ENCODE measurements at regions not wholly inside any gene's neighbourhood (a gene's known extent, or its start where the extent isn't known, plus 50 kb on each side); places are given as distances from the start of the nearest gene placed in this dataset.
A peak's percentile ranks its signal among the peaks of the same experiment; 100 is the strongest.
"Not testable (repeated sequence)": the region's sequence is repeated elsewhere in the genome, so short reads cannot be mapped to it uniquely, and the experiment has no call there.

DNA sequence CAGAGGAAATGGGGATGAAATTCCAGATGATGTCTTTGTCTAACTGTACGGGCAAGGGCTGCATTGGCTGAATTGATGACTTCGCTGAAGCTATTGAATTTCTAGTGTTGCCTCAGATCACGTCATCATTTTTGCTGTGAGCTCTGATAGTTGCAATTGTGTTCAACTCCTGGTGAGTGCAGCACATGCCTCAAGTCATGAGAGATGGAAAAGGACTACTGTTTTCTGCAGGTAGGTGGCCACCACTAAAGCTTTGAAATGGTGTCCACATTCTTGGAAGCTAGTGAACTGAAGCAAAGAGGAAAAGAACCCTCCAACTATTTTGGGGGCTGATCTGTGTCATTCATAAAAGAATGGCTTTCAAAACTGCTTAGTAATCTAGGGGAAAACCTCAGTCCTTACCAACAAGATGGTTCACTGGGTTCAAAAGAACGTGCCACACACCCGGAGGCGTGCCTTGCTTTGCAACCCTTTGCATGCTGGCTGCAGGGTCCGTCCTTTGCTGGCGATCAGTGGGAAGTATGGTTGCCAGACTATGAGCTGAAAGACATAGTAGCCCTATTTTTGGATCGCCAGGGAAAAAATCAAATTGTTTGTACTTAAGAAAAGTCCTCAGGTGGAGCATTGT, 88.1 kb upstream of the STOX2 start:
- DNase-seq: no peak

DNA sequence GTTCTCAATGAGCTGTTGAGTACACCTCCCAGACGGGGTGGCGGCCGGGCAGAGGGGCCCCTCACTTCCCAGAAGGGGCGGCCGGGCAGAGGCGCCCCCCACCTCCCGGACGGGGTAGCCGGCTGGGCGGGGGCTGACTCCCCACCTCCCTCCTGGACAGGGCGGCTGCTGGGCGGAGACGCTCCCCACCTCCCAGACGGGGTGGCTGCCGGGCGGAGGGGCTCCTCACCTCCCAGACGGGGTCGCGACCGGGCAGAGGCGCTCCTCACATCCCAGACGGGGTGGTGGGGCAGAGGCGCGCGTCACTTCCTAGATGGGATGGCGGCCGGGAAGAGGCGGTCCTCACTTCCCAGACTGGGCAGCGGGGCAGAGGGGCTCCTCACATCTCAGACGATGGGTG, 86.5 kb upstream of the STOX2 start:
- DNase-seq: not testable (repeated sequence)

DNA sequence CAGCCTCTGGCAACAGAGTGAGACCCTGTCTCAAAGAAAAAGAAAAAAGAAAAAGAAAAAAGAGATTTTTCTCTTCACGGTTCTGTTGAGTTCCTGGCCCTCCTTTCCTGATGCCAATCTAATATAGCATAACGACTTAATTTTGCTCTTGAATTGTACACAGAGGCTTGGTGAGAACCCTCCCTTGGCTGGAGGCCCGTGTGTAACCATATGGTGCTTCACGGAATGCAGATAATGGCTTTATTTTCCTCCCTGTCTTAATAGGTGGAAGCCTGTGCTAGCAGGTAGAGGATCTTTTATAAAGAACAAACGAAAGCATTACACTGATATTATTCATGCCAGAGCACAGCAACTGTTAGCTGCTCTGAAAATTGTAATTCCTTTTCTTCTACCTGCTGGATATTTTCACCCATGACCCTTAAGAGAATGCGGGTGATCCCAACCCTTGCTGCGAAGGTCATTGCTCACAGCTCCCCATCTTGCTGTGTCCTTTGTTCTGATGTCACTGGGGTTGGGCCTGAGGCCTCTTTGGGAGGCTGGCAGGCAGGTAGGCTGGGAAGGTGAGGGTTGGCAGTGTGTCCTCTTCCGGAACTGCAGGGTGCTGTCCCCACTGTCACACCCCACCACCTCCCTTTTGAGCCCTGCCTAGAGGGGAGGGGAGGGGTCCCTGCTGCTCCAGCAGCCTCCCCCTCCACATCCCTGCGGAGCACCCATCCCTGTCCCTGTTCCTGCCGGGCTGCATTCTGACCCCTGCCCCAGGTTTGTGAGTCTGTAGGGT, 83.8 kb upstream of the STOX2 start:
- DNase-seq: no peak

DNA sequence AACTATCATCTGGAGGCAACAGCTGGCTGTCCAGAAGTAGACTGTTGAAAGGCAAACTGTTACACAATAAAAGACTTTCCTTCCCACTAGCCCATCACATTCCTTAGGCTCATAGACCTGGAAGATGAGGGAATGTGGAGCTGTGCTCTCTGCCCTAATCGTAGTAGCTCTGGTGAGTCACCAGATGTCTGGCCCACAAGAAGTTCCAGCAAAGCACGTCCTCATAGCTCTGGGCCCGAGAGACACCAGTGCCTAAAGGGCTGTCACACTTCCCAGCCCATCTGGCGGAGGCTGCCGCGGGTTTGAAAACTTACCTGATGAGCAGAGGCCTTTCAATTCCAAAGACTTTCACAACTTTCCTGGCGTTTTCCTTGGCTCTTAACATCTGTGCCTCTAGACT, 81.7 kb upstream of the STOX2 start:
- DNase-seq: peak; percentile 71

DNA sequence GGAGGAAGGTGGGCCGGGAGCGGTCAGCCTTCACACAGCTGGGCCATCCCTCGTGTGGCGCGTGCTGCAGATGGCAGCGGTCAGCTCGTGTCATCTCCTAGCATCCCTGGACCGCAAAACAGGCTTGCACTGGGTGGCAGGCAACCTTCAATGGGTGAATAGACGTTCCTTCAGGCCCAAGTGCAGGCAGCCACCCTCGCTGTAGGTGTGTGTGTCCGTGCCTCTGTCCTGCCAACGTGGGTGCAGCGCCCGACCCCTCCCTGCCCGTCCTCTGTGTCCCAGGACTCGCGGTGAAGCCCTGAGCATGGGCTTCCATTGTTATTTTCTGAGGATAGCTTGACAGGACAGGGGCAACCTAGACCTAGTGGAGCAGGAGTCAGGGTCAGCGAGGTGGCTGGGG, 79.8 kb upstream of the STOX2 start:
- no peak for DNase-seq

DNA sequence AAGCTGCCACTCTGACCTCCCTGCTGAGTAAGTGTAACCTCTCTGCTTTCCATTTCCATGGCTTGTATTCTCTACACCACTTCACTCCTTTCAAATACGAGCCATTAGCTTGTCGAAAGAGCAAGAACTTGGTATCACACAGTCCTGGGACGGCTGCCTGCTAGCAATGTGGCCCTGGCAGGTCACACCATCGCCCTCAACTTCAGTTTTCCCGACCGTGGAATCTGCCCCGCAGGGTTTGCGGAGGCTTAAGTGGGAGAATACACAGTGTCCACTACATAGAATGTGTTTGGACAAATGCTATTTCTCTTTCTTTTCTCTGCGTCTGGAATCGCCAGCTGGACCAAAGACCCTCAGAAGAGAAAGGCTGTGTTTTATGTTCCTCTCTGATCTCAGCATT, 78.6 kb upstream of the STOX2 start:
- no peak for DNase-seq

DNA sequence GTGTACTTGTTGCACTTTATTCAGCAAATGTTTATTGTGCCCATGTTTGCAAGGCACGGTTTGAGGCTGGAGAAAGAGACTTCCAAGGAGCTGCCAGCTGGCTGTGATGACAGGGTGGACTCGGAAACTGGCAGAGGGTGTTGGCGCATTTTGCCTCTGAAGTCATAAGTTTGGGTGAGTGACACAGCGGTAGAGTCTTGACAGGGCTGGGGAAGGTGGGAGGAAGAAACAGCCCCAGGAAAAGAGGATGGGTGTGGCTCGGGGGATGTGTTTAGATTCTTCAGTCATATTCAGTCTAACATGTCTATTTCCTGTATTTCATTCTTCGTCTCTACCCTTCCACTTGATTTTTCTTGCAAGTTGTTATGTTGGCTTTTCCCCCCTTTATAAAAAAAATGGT, 77.0 kb upstream of the STOX2 start:
- no peak for DNase-seq

DNA sequence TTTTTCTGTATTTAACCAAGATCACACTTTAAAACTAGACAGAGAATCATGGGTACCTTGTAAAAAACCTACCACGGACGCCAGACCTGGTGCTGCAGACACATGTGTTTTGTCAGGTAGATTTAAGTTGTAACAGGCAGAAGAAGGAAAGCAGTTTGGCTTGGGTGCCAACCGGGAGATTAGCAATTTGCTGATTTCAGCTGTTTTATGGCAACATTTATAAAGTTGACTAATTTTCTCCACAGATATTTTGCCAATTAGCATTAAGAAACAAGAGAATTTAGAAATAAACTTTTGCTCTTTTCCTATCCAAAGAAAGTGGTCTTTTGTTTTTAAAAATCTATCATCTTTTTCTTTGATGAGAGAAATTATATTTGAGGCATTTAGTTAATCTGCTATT, 76.3 kb upstream of the STOX2 start:
- DNase-seq: no peak

DNA sequence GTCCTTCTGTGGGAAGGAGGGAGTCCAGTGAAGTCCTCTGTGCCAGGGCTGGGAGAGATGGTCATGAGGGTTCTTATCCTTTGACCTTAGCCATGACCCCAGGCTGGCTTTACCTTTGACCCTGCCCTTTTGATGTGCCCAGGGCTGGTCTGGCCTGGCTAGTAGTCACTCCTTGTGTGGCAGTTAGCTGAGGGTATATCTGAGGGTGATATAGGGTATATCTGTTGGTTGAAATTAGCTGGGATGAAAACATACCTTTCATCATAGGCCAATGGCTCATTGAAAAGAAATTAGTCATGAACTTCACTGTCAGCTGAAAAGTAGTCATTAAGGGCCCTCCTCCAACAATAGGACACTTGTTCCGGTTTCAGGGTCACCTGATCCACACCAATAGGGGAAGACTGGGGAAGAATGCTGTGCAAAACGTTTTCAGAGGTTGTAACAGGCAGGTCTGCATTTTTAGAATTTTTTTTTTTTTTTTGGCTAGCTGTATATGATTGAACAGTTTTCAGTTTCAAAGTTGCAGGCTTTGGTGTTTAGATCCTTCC, 74.6 kb upstream of the STOX2 start:
- DNase-seq: no peak

DNA sequence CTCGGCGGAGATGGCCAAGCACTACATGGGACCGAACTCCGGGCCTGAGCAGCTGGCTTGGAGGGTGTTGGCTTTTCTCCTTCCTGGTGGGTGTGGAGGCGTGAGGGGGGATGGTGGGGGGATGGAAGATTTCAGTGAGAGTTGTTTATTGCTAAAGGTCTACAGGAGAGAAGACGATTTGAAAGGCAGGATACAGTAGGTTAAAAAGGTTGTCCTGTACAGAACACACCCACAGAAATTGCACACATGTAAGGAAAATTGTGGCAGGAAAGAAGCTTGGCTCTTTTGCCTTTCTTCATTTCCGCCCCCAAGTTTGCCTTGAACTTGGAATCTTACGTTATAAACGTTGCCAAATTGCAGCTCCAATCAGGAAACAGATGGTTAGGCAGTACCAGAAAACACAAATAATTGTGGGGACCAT, 74.1 kb upstream of the STOX2 start:
- DNase-seq: no peak

DNA sequence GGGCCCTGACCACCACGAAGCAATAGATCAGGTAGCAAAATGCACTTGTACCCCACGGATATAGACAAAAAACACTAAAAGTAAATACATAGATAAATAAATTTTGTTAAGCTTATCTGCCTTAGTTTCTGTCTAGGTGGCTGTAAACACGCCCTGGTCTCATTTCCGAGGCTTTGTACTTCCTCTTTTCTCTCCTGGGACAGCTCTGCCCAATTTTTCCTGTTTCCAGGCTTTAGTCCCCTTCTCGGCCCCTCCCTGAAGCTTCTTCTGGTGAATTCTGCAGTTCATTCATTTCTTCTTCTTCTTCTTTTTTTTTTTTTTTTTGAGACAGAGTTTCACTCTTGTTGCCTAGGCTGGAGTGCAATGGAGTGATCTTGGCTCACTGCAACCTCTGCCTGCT, 73.4 kb upstream of the STOX2 start:
- no peak for DNase-seq

DNA sequence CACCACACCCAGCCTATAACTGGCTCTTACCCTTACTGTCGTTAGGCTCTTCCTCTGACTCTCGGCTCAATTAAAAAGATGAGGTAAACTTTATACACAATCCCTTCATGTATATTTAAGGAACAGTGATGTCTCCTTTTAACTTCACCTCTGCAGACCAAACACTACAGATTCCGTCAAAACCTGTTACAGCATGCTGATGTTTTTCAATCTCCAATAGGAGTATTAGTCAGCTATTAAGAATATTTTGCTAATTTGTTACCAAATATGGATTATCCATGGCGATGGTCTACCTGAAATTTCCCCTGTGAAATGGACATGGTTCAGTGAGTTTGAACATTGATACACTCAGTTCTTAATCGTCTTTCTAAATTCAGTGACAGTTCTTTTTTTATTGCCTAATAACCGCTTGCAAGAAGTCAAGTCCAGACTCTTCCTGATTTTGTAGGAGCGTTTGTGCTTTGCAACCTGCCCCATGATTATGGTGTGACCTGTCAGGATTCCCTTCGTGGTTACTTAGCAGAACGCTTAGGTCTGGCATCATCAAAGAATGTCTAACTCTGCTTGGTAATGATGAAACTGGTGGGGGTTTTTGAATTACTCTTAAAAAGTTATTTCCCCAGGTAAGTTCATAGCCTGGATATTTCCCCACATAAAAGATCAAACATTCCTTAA, 72.2 kb upstream of the STOX2 start:
- DNase-seq: no peak

DNA sequence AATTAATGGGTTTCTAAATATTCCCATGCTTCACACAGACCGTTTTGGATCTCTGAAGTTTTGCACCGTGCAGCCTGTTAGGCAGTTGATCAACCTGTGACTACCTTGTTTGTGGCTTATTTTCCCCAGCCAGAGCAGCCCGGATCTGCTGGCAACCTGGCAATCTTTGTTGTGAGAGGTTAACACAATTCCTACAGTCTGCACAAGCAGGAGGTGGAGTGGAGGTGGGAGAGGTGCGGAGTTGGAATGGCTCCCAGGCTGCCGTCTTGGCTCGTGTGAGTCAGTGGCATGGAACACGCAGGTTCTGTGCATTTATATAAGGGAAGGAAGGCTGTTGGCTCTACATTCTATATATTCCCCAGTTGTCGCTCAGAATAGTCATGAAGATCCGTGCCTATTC, 70.9 kb upstream of the STOX2 start:
- no peak for DNase-seq

DNA sequence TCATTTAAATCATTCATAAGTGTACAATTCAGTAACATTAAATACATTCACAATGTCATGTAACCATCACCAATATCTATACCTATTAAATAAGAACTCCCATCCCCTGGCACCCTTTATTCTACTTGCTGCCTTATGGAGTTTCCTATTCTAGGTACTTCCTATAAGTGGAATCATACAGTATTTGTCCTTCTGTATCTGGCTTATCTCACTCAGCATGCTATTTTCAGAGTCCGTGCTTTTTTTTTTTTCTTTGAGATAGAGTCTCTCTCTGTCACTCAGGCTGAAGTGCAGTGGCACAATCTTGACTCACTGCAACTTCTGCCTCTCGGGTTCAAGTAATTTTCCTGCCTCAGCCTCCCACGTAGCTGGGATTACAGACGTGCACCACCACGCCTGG, 67.9 kb upstream of the STOX2 start:
- no peak for DNase-seq

DNA sequence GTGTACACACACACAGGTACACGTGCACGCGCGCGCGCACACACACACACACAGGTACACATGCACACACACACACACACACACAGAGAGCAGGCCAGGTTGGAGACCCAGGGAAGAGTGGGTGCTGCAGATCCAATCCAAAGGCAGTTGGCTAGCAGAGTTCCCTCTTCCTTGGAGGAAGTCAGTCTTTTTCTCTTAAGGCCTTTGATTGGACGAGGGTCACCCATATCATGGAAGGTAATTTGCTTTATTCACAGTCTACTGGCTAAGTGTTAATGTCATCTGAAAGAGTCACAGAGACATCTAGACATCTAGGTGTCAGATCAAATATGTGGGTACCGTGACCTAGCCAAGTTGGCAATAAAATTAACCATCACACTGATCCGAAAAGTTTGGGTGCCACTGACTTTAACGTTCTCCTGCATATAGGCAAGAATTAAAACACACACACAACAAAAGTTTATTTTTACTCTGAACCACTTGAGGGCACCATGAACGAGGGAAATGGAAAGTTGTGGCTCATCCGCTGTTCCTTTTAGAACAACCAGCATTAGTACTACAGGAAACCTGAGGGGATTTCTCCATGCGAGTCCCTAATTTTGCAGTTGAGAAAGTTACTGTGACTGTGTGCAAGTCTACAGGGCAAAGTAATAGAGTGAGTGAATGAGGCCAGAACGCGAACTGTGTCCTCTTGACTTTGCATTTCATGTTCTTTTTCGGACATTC, 66.0 kb upstream of the STOX2 start:
- DNase-seq: no peak

DNA sequence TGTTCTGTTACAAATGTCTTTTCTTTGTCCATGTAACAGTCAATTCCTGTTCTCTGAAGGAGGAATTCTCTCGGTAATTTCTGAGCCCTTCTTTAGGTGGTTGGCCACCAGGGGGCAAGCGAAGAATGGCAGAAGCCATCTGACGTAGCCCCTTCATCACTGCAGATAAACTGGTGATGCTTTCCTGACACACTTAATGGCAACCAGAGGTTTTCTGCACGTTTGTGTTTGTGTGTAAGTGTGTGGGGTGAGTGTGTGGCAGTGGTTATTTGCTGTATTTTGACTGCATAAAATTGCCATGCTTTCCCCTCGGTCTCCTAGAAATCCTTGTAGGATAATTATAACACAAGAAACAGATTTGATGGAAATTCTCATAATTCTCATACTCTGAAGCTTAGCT, 64.8 kb upstream of the STOX2 start:
- peak; percentile 84 for DNase-seq

DNA sequence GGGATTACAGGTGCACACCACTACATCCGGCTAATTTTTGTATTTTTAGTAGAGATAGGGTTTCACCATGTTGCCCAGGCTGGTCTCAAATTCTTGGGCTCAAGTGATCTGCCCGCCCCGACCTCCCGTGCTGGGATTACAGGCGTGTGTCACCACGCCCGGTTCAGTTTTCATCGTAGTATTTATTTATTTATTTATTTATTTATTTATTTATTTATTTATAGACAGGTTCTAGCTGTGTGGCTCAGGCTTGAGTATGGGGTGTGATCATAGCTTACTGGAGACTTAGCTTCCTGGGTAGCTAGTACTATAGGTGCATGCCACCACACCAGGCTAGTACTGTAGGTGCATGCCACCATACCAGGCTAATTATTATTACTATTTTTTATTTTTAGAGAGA, 64.1 kb upstream of the STOX2 start:
- no peak for DNase-seq

DNA sequence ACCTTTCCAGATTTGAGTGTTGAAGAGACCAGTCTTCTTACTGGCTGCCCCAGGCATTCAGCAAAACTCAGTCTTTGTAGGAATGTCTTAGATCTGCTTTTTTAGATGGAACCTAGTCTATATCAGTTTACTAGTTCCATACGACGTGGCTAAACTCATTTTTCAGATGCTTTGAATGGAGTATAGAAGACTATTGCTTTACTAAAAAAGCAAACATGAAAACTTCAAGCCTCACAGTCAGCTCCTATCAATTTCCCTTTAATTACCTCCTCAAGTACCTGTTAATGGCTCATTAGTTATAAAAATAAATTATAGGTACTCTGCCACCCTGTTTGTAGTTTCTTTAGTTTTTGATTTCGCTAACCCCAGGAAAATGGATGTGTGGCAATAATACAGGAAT, 63.0 kb upstream of the STOX2 start:
- no peak for DNase-seq

DNA sequence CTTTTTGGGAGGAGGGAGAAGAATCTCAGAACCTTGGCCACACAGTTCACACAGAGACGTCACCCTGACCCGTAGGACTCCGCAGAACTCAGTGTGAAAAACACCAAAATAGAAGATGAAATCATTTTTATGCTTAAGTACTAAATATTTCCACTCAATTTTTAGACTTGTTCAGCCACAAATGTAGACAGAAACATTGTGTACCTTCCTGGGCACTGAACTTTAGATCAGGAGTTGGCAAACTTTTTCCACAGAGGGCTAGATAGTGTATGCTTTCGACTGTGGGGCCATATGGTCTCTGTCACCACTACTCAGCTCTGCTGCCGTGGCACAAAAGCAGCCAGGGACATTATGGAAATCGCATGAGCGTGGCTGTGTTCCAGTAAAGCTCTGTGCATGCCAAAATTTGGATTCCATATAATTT, 61.8 kb upstream of the STOX2 start:
- DNase-seq: no peak

DNA sequence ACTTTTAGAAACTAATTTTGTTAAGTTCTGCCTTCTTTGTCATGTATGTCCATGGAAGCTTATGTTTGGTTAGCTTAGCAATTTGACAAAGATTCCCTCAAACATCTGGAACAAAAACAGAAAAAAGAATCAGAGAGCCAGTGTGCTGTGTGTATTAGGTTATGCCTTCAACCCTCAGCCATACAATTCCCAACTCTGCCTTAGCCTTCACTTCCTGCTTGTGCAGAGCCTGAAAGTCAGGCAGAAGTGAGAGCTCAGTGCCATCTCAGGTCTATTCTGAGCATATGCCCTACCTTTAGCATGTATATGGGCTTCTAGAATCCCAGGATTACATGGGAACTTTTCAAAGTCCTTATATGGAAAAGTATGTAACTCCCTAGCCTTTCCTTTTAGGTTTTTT, 58.2 kb upstream of the STOX2 start:
- no peak for DNase-seq

DNA sequence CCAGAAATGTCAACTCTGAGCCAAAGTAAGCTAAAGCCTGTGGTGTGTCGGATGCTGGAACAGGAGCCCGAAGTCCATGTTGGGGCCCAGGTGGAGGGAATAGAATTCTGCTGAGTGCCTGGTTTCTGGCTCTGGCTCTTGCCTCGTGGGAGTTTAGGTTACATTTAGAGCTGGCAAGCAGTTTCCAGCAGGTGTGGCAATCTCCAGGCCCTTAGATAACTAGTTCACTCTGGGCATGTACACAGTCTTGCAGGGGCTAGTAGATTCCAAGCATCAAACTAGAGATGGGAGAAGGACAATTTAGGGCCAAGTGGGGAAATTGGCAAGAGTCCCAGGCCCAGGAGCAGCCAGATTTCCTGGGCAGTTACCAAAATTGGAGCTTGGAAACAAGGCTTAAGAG, 56.3 kb upstream of the STOX2 start:
- peak; percentile 59 for DNase-seq

DNA sequence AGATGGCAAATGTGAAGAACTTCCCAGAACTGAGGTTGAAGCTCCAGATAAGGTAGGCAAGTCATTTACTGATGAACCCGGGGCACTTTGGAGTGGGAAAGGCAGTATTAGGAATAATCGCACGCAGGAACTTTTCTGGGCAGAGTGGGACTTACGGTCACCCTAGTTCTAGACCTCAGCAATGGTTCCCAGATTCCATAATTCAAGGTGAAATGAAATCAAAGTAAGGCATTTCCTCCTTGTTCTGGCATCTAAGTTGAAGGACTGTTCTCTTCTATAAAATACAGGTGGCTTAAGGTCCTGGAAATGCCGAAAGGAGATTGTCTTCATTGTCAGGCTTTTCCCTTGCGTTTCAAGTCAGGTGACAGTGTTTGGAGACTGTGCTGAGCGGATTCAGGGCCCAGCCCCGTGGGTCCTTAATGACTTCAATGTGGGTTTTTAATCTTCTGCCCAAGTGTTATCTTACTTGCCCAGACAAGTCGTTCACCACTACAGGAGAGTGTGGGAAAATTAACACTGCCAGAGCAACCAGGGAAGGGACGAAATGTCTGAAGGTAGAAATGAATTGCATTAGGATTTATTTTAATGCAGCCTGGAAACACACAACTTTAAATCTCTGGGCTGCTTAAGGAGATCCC, 52.1 kb upstream of the STOX2 start:
- DNase-seq: no peak

DNA sequence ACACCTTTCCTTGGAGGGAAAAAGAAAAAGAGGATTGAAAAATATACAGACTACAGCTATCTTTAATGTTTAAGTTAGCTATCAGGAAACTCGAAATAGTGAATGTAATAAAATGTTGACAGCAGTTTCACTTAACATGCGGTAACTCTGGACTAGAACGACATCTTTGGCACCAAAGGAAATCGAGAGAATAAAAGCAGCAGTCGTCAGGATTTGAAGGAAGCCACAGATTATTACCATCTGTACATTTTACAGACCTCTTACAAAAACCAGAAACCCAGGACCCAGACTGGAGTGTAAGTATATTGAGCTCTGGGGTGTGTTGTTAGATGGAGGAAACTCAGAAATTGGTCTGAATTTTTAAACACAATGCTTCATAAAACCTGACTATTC, 51.6 kb upstream of the STOX2 start:
- no peak for DNase-seq

Measured in left hindlimb (tissue), 1 donor.